ENCODE measurements at regions not wholly inside any gene's neighbourhood (a gene's known extent, or its start where the extent isn't known, plus 50 kb on each side); places are given as distances from the start of the nearest gene placed in this dataset.
"Not testable (repeated sequence)": the region's sequence is repeated elsewhere in the genome, so short reads cannot be mapped to it uniquely, and the experiment has no call there.

DNA sequence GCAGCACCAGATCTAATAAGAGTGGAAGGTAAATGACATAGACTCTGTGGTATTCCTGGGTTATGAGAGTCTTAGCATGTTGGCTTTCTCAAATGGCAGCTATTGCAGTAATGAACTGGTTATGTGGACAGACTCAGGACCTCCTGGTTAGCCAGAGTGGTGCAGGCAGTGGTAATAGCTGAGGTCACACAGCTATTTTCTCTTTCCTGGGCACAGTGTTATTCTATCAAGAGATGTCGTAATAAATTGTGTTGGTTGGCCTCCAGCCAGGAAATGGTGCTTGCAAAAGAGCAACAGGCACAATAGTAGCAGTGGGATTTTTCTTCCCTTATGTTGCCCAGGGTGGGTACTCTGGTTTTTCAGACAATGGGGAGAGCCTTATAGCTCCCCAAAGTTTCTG lies 279.2 kb upstream of the FGF16 start:
- DNase-seq, result no peak

DNA sequence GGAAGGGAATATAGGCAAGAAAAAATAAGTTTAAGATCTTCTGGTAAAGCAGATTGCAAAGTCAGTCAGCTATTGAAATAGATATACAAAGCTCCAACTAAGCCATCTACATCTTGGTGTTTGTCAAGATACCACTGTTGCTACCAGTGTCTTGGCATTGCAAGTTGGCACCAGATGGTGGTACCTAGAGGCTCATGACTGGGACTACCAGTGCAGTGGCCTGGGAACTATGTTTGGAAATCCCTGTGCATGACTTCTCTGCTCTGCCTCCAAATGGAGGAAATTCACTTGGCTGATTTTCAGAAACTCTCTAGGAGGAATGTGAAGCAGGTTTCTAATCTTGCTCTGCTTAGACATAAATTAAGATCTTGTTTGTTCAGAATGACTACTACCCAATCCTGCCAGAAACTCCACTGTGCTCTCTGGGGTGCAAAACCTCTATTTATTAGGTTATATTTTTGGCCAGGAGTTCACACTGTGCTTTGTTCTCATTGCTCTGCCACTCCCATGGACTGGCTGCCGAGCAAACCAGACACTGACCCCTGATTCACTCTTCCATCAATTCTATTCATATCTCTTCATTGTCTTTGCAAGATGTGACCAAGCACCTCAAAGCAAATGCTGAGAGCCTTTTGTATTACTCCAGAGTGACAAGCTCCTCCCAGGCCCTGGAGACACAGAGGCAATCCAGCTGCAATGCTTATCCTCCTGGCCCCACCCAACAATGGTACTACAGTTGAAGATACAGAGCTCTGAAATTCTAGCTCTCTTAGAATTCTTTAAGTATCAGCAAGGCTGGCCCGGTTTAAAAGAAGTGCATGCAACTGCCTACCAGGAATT lies 272.3 kb upstream of the FGF16 start:
- no peak for DNase-seq

- DNase-seq, result no peak
Measured at GRCh38 chrX:77200663-77201062, 246.5 kb upstream of the FGF16 start.

- no peak for DNase-seq
Measured at GRCh38 chrX:77223046-77223445, 224.1 kb upstream of the FGF16 start.

DNA sequence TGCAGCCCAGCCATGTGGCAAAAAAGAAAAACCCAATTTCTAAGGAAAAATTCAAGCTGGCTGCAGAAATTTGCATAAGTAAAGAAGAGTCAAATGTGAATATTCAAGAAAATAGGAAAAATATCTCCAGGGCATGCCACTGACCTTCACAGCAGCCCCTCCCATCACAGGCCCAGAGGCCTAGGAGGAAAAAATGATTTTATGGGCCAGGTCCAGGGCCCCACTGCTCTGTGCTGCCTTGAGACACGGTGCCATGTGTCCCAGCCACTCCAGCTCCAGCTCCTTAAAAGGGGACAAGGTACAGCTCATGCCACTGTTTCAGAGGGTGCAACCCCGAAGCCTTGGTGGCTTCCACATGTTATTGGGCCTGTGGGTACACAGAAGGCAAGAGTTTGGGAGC lies 182.7 kb upstream of the FGF16 start:
- no peak for DNase-seq

DNA sequence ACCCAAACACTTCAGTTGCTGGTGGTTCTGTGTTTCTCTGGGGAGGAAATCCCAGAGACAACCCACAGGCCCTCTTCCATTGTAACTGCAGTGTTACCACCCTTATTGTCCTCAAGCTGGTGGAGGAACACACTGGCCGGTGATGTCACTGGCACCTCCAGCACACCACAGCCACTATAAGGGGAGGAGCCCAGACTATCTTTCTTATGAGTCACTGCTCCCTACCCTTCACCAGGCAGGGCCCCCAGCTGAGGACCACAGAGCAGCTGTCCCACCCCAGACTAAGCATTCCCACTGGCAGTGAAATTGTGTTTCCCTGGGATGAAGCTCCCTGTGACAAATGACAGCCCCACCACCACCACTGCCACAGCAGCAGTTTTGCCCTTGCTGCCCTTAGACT lies 171.8 kb upstream of the FGF16 start:
- DNase-seq, result no peak

DNA sequence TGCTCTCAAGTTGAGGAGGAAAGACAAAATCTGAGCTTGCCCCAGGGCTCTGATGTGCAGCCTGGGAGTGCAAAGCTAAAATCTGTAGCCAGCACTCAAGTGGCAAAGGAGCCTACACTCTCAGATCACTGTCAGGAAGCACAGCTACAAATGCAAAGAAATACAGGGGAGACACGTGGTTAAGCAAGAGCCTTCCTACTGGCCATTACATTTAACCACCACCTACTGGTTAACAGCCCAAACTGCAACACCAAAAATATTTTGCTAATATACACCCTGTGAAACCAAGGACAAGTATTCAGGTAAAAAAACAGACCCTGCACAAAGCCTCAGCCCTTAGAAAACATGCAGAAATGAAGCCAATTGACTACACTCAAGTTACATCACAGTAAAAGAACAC lies 170.4 kb upstream of the FGF16 start:
- DNase-seq, result no peak

- DNase-seq, result no peak
Measured at GRCh38 chrX:77277911-77278310, 169.3 kb upstream of the FGF16 start.

GRCh38 chrX:77279373-77279772 lies 167.8 kb upstream of the FGF16 start:
- DNase-seq, result not testable (repeated sequence)

DNA sequence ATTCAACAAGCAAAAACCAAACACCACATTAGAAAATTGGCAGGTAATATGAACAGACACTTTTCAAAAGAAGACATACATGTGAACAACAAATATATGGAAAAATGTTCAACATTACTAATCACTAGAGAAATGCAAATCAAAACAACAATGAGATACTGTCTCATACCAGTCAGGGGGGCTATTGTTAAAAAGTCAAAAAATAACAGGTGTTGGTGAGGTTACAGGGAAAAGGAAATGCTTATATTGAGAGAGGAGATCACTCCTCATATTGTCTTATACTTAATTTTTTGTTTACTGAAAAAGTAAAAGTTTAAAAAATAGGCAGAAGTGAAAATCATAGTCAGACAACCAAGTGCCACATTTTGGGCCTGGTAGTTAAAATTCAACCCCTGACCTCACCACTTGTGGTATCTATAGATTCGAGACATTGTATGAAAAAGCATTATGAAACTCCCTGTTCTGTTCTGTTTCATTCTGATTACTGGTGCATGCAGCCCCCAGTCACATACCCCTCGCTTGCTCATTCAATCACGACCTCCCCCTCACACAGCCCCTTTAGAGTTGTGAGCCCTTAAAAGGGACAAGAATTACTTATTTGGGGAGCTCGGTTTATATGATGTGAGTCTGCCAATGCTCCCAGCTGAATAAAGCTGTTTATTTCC lies 153.7 kb upstream of the FGF16 start:
- no peak for DNase-seq

DNA sequence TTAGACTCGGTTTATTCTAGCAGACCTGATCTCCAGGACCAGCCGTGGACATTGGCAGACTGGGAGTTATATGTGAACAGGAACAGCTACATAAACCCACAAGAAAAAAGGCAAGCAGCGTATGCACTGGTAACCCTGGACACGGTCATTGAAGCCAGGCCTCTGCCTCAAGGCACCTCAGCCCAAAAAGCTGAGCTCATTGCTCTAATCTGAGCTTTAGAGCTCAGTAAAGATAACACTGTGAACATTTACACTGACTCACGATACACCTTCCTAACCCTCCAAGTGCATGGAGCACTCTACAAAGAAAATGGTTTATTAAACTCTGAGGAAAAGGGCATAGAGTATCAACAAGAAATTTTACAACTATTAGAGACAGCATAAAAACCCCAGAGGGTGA lies 148.9 kb upstream of the FGF16 start:
- no peak for DNase-seq

DNA sequence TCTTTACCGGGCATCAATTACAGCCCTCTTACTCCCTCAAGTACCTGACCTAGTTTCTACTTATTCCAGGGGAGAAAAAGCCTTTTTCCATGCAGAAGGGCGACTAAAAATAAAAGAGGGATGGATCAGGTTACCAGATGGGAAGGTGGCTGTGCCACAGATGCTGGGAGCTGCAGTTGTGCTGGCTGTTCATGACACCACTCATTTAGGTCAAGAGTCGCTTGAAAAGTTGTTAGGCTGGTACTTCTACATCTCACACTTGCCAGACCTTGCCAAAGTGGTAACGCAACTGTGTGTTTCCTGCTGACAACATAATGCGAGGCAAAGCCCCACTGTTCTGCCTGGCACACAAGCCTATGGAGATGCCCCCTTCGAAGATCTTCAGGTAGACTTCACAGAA lies 148.4 kb upstream of the FGF16 start:
- DNase-seq, result no peak

DNA sequence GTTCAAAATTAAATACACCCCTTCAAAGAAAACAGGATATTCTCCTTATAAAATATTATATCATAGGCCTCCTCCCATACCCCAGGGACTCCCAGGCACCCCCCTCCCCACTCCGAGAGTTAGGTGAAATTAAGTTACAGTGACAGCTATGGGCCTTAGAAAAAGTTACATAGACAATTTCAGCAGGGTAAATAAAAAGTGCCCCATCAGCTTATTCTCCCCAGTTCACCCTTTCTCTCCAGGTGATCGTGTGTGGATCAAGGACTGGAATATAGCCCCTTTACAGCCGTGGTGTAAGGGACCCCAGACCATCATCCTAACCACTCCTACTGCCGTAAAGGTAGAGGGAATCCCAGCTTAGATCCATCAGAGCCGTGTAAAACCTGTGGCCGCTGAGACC lies 147.6 kb upstream of the FGF16 start:
- no peak for DNase-seq

DNA sequence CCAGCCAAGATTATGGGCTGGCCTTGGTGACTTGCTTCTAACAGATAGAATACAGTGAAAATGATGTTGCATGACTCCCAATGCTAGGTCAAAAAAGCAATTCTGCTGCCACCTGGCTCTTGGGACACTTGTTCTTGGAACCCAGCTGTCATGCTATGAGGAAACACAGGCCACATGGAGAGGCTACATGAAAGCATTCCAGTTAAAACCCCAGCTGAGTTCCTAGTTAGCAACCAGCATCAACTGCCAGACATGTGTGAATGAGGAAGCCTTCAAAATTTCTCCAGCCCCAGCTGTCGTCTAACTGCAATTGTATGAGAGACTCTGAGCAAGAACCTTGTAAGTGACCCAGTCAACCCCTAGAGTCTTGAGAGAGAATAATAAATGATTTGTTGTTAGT lies 105.2 kb upstream of the FGF16 start:
- no peak for DNase-seq

DNA sequence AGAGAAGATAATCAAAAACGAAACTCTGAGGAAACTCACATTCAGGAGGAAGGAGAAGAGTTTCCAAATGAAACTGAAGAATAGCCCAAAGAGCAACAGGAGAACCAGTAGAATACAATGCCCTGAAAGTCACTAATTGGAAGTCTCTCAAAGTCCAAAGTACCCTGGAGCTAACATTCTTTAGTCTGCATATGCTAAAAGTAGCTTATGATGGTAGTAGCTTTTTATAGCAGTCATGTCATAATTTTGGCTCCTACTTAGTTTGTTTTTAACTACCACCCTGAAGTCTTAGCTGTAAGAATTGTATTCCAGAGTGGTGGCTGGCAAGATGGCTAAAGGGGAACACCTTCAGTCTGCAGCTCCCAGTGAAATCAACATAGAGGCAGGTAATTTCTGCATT lies 100.3 kb upstream of the FGF16 start:
- DNase-seq, result no peak

DNA sequence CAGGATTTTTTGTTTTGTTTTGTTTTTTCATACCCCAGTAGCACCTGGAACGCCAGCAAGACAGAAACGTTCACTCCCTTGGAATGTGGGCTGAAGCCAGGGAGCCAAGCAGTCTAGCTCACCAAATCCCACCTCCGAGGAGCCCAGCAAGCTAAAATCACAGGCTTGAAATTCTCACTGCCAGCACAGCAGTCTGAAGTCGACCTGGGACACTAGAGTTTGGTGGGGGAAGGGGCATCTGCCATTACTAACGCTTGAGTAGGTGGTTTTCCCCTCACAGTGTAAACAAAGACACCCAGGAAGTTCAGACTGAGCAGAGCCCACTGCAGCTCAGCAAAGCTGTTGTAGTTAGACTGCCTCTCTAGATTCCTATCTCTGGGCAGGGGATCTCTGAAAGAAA lies 99.6 kb upstream of the FGF16 start:
- no peak for DNase-seq

- no peak for DNase-seq
Measured at GRCh38 chrX:77389891-77390290, 57.3 kb upstream of the FGF16 start.

DNA sequence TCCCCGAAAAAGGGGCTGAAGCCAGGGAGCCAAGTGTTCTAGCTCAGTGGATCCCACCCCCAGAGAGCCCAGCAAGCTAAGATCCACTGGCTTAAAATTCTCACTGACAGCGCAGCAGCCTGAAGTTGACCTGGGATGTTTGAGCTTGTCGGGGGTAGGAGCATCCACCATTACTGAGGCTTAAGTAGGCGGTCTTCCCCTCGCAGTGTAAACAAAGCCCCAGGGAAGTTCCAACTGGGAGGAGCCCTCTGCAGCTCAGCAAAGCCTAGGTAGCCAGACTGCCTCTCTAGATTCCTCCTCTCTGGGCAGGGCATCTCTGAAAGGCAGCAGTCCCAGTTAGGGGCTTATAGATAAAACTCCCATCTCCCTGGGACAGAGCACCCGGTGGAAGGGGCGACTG lies 56.8 kb upstream of the FGF16 start:
- DNase-seq, result not testable (repeated sequence)

GRCh38 chrX:77396781-77397180 lies 50.4 kb upstream of the FGF16 start:
- DNase-seq, result no peak

Measured in T-helper 1 cell (primary cell).